ENCODE measurements at regions not wholly inside any gene's neighbourhood (a gene's known extent, or its start where the extent isn't known, plus 50 kb on each side); places are given as distances from the start of the nearest gene placed in this dataset.

DNA sequence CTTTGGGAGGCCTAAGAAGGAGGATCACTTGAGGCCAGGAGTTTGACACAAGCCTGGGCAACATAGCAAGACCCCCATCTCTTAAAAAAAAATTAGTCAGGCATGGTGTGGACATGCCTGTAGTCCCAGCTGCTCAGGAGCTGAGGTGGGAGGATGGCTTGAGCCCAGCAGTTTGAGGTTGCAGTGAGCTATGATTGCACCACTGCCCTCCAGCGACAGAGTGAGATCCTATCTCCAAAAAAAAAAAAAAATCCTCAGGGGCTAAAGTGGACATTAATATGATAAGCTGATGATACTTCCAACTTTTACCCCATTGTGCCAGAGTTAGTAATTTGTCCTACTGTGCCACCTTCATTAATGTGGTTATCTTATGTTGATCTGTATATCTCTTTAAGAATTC, 327.8 kb upstream of the FMN2 start:
- TF ChIP-seq, protein P1, sequence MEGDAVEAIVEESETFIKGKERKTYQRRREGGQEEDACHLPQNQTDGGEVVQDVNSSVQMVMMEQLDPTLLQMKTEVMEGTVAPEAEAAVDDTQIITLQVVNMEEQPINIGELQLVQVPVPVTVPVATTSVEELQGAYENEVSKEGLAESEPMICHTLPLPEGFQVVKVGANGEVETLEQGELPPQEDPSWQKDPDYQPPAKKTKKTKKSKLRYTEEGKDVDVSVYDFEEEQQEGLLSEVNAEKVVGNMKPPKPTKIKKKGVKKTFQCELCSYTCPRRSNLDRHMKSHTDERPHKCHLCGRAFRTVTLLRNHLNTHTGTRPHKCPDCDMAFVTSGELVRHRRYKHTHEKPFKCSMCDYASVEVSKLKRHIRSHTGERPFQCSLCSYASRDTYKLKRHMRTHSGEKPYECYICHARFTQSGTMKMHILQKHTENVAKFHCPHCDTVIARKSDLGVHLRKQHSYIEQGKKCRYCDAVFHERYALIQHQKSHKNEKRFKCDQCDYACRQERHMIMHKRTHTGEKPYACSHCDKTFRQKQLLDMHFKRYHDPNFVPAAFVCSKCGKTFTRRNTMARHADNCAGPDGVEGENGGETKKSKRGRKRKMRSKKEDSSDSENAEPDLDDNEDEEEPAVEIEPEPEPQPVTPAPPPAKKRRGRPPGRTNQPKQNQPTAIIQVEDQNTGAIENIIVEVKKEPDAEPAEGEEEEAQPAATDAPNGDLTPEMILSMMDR (conservative IDR thresholded peaks at IDR 0.05), result no peak
- TF ChIP-seq EZH2 (IDR thresholded peaks at IDR 0.05; ENCODE audit: low read depth), result no peak

Data from PC-9 (cell line).